ENCODE measurements at regions not wholly inside any gene's neighbourhood (a gene's known extent, or its start where the extent isn't known, plus 50 kb on each side); places are given as distances from the start of the nearest gene placed in this dataset.
"Not testable (repeated sequence)": the region's sequence is repeated elsewhere in the genome, so short reads cannot be mapped to it uniquely, and the experiment has no call there.

DNA sequence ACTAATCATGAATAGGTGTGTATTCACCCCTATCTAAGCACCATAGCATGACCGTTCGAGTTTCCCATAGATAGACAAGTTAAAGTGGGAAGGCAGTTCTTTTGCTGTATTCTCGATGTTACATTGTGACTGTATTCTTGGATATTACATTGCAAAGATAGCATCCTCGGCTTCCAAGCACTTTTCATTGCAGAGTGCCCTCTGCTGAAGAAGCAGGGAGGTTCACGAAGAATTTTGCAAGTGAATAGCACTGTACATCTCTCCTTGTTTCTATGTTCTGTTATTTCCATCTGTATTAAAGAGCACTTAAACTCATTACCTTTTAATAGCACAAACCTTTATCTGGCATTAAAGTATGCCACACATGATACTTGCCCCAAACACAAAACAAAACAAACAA is 426.7 kb upstream of the ARX start:
- DNase-seq (ENCODE audit: low read depth), result no peak

DNA sequence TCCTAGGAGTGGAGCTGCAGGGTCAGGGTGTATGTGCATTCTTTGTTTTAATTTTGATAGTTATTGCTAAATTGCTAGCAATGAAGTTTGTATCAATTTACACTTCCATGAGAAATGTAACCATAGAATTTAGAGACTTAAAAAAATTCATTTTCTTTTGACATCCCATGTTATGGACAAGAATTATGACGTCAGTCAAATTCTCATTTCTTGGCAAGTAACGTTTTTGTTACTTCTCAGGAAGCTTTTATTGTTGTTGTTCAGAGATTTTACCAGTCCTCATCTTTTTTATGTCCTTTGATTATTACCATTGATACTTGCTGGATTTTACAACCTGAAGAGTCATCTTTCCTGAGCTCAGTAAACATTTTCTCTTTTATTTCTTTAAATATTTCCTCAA is 417.5 kb upstream of the ARX start:
- DNase-seq (ENCODE audit: low read depth), result no peak

DNA sequence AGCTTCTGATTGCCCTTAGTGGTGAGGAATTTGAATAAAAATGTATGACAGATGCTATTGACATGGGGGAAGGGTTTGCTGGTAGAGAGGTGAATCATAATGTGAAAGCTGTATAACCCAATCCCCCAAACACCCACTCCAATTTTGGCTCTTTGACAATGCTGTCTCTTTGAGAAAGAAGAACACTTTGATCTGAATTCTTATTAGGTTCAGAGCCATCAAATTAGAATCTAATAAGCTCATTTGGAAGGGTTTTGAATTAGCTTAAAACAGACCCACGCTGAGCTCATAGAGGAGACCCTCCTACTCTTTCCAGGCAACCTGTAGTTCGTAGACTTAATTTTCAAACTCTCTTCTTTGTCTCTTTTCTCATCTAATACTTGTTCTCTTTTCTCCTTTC is 416.6 kb upstream of the ARX start:
- DNase-seq (ENCODE audit: low read depth), result no peak

DNA sequence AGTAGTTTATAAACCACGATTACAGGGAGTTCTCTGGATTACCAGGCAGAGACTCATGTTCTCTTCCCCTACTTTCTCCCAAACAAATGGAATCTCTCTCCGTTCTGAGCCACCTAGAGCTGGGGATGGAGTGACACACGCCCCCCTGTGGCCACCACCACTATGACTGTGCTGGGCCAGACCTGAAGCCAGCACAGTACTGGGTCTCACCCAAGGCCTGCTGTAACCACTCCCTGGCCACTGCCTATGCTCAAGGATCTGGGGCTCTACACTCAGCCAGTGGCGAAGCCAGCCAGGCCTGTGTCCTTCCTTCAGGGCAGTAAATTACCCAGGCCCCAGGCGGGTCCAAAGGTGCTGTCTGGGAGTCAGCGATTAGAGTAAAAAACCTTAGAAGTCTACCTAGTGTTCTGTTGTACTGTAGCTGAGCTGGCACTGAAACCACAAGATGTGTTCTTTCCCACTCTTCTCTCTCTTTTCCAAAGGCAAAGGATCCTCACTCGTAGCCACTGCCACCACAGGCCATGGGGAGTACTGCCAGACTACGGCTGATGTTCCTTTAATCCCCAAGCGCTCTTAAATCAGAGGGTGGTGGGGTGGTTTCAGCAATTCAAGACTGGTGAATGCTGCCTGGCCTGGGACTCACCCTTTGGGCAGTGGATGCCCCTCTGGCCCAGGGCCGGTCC is 412.2 kb upstream of the ARX start:
- DNase-seq (ENCODE audit: low read depth), result no peak

DNA sequence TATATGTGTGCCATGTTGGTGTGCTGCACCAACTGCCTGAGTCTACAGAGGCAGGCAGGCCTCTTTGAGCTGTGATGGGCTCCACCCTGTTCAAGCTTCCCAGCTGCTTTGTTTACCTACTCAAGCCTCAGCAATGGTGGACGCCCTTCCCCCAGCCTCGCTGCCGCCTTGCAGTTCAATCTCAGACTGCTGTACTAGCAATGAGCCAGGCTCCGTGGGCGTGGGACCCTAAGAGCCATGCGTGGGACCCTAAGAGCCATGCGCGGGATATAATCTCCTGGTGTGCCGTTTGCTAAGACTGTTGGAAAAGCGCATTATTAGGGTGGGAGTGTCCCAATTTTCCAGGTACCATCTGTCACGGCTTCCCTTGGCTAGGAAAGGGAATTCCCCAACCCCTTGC is 388.4 kb upstream of the ARX start:
- not testable (repeated sequence) for DNase-seq (ENCODE audit: low read depth)

DNA sequence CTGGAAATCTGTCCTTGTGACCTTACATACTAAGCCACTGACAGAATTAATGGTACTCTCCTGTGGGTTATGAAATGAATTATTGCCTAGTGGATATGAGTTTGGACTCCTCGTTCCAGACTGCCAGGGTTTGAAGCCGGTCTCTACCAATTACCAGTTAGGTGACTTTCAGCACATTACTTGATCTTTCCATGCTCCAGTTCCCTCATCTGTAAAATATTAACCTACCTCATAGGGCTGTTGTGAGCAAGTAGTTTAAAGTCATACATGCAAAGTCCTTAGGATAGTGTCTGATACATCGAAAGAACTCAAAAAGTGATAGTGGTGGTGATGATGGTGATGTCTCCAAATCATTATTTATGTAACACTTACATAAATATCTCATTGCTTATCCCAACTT is 373.5 kb upstream of the ARX start:
- no peak for DNase-seq (ENCODE audit: low read depth)

DNA sequence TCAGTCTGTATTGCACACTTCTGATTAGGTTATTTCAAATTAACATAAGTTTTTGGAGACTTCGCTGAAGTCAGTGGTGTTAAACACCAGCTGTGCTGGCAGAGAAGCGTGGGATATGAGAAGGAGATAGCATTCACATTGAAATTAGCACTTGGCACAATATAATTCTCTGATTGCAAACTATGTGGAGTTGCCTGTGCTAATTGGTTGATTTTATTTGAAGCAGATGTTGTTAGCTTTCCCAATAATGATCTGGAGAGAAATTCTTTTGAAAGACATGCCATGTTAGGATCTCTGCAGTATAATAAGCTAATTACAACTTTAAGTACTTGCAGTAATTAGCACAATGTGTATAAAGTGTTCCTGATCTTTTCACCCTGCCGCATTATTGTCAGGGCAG is 367.4 kb upstream of the ARX start:
- no peak for DNase-seq (ENCODE audit: low read depth)

DNA sequence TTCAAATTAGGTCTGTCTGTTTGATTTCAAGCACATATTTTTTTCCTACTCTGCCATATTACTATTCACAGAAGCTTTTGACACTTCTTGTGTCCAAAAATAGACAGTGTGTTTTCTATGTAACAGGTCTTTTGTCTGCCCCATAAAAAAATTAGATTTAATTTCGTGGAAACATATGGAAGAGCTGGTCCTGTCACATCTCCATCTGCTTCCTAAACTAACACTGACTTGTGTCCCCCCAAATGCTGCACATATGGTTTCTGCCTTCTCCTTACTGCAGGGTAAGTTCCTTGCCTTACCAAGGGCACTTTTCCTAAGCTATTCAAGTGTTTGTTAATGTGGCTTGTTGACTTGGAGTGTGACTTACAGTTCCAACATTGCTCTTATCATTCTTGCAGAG is 340.7 kb upstream of the ARX start:
- DNase-seq (ENCODE audit: low read depth), result no peak

DNA sequence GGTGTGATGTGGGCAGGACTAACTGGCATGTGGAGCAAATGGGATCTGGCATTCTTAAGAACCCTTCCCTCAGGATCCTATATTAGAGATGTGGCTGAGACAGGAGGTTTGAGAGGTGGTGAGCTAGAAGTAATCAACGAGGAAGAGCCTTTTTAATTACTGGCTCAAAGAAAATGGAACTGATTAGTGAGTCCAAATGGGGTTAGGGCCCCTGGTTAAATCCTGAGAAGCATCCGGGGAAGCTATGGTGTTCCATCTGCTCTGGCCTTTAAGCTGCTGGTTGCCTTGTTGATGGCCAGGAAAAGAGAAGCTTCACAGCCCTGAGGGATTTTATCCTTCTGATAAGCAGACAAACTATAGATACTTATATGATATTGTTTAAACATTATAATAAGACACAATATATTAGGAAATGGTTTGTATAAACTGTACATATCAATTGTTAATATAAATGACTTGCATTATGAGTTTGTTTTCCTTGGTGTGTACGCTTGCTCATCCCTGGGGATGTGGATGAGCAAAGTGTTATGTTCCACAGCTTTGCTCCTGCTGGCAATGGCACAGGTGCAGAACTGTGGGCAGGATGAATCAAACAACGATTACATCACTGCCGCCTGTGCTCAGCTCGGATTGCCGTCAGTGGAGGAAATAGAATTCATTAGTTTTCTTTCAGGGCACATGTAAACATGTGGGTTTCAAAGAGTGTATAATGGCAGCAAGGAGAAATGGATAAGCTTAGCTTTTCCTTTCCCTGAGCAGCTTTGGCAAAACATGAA is 328.6 kb upstream of the ARX start:
- DNase-seq (ENCODE audit: low read depth), result no peak

DNA sequence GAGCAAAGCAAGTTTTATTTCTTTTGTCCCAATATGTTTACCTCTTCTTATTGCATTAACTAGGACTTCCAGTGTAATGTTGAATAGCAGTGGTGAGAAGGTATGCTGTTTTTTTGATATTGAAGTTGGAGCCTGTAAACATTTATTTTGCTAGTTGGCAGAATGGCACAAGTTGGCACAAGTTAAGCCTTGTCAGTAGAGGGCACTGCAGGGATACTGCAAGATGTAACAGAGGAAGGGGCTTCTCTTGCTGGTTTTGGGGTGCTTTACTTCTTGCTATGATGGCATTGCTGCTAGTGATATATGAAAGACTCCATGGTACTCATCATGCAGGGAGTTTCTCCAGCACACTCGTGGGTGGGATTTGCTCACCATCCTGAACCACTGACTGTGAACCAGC is 327.3 kb upstream of the ARX start:
- DNase-seq (ENCODE audit: low read depth), result no peak

DNA sequence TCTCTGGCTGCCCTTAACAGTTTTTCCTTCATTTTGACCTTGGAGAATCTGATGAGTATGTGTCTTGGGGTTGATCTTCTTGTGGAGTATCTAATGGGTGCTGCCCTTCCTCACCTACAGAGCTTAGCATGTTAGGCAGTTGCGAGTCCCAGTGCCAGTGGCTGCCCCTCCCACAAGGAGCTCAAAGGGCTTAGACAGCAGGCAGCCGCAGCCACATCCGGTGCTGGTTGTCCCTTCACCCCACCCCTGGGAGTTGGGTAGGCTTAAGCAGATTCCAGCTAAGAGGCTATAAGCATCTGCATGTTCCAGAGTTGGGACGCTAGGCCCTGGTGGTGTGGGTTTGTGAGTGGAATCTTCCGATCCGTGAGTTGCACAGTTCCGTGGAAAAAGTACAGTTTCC is 322.1 kb upstream of the ARX start:
- DNase-seq (ENCODE audit: low read depth), result no peak

DNA sequence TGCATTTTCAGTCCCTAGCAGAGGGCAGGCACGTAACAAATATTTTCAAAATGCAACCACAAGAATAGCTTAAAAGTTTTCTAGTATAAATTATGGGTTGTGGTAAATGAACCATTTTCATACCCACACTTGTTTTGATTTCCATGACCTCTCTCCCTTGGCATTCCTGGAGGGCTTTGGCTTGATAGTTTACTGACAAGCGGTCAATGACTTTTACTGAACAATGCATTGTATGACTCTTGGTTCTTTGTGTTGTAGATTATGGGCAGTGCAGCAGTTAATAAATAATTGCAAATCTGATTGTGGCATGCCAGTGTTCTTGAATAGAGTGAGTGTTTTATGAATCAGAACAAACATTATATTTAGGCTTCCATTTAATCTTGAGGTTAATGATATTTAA is 285.2 kb upstream of the ARX start:
- DNase-seq (ENCODE audit: low read depth), result no peak

DNA sequence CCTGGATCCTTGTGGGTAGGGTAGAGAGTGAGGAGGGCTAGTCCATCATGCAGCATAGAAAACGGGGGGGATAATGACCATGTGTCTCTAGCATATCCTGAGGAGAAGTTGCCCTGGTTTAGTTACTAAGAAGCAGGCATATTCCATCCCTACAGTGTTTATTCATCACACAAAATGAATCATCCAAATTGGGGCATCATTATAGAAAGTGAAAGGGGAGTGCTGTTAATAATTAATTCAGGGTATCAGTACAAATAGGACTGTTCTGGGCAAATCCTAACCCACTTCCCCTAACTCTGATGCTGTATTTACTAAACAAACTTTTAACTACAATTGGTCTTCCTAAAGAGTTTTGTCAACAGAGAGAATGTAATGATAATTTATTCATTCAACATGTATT is 281.1 kb upstream of the ARX start:
- no peak for DNase-seq (ENCODE audit: low read depth)

DNA sequence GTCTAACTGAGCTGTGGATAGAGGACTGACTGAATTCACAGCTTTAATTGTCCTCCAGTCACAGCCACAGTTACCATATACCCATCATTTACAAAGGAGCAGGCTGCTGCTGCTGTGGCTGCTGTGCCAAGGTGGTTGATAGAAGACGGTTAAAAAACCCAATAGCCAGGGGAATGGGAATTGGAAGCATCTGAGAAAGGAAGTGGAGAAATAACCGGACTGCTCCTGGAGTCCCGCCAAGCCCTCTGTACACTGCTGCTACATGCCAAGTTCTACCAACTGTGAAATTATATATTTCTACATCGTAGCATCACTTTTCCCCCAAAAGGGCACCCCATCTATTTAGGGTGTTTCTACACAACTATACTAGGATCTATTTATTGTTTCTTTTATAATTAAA is 279.7 kb upstream of the ARX start:
- DNase-seq (ENCODE audit: low read depth), result no peak

DNA sequence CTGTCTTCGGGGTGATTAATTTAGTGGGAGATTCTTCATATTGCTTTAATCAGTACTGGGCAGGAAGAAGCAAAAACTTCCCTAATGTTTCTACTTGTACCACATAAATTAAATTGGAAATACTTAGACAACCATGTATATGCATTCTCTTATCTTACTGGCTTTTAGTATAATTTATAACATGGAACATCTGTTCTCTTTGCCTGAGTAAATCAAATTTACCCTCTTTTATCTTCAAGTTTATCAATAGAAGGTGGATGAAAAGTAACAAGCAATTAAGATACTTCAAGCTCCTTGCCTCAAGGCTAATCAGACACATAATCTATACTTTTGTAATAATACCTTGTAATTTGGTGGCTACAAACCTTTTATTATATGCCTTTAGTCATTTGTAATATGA is 274.4 kb upstream of the ARX start:
- DNase-seq (ENCODE audit: low read depth), result no peak

DNA sequence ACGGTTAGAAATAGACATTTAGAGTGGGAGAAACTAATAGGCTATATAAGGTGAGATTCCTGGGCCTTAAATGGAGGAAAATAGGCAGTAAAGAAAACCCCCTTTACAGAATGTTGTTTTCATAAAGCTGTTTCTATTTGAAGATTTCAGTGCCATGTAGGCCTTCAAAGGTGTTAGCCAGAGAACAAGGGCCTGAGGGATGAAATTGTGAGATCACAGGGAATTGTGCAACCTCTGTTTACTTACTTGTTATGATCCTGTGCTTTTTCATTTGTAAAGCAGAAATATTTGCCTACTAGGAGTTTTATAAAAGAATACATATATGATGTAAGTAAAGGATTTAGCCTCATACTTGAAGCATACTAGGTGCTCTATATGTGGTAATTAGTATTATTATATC is 272.9 kb upstream of the ARX start:
- no peak for DNase-seq (ENCODE audit: low read depth)

DNA sequence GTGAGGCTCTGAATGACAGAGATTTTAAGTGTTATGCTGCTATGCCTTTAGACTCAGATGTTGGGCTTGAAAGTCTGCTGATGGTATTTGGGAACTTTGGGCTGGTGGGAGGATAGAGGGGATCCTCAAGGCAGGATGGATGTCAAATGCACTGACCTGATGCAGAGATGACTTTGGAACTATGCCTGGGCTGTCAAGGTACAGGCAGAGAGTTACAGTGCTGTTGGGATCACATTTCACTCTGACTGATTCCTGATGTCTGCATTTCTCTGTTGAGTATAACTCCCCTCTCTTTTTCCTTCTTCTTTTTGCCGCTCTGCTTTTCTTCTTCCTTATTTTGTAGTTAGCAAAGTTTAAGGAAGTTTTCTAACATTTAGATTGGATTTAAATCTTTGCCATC is 271.8 kb upstream of the ARX start:
- no peak for DNase-seq (ENCODE audit: low read depth)

DNA sequence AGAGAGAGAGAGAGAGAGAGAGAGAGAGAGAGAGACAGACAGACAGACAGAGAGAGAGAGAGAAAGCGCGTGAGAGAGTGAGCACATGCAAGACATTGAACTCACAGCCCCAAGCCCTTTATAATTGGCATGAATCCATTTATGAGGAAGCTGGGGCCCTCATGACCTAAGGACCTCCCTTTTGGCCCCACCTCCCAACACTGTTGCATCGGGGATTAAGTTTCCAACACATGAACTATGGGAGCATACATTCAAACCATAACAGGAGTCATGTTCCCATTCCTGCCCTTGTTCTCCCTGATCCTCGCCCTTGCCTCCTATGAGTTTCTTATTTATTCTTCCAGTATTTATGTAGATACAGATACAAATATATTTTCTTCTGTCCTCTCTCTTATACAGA is 269.8 kb upstream of the ARX start:
- no peak for DNase-seq (ENCODE audit: low read depth)

DNA sequence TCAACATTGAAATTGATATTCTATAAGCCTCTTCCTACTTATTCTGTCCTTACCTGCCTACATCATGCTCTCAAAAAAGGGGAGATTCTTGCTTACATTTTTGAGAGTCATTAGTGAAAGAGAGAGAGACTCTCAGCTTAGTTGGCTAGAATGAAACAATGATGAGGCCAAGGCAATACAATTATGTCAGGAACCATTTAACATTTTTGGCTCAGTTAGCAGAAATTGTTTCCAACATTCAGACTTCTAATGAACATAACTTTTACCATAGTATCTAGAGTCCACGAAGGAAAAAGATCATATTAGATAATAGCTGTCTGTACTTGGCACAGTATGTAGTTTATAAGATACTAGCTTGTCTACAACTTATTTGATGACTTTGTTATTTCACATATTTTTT is 263.7 kb upstream of the ARX start:
- DNase-seq (ENCODE audit: low read depth), result no peak

DNA sequence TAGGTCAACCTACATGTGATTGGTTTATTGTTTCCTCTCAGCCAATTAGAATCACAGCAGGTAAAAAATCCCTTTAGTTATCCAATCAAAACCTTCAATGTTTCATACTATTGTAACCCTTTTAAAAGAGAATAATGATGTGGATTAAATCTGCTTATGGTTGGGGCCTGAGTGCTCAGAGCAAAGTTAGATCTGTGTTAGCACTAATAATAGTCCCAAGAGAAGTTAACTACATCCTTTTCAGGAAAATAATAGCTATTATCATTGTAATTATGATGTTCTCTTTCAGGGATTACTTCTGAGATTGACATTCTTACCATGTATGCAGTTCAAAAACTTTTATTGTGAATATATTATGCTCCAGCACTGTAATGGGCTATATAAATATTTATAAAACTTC is 262.6 kb upstream of the ARX start:
- DNase-seq (ENCODE audit: low read depth), result no peak

DNA sequence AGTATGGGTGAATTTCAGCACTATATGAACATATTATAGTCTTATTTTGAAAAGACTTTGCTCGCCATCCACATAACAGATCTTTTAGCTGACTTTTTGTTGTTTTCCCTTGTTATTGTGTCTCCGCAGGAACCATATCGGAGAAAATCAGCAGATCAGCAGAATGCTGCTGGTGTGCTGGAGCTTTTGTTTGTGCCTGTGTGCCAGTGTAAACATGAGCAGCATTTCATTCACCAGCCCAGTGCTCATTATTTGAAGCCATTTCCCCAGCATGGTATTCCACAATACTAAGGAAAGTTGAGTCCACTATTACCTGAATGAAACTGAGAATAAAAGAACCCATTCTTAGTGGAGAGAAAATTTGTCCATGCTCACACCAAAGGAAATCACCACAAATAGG is 261.8 kb upstream of the ARX start:
- DNase-seq (ENCODE audit: low read depth), result no peak

DNA sequence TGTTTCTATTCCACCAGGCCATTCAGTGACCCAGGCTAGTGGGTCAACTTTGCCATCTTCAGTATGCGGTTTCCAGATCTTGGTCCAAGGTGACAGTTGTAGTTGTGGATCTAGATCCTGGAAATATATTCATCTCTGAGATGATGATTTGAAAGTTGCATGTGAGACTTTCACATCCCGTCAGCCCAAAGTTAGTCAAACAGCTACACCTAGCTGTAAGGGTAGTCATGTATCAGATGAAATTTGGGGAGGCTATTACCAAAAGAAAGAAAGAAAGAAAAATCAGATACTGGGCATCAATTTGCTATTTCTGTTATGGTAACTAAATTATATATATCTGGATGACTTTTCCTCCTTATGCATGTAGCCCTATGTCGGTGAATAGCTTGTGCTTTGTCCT is 259.4 kb upstream of the ARX start:
- no peak for DNase-seq (ENCODE audit: low read depth)

DNA sequence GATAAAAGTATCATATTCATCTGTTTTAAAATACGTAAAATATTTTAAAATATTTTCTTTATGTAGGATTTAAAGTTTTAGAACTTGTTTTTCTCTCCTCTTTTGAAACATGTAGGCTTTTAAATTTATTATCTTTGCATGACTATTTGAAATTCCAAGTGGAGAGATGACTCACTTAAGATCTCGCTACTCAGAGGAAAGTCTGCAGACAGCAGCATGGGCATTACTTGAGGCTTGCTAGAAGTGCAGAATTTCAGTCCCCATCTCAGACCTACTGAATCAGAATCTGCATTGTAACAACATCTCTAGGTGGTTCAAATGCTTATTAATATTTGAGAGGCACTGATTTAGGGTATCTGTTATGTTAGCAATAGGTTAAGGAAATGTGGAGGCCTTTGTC is 225.7 kb upstream of the ARX start:
- DNase-seq (ENCODE audit: low read depth), result no peak

DNA sequence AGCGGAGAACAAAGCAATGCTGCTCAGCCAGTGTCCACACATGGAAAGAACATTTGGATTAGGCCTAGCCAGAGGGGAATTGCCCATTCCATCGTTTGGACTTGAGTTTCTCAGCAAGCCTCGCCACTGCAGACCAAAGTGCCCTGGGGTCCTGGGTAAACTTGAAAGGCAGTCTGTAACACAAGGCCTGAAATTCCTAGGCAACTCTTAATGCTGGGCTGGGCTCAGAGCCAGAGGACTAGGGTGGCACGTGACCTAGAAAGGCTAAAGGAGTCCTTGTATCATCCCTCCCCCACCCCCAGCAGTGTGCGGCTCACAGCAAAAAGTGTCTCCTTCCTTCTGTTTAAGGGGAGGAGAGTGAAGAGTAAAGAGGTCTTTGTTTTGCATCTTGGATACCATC is 210.4 kb upstream of the ARX start:
- DNase-seq (ENCODE audit: low read depth), result no peak
